ELF-1 (cell line): ENCODE measurements at regions not wholly inside any gene's neighbourhood (a gene's known extent, or its start where the extent isn't known, plus 50 kb on each side); places are given as distances from the start of the nearest gene placed in this dataset.

Source experiments
- DNase-seq: peaks from one replicate; pipeline ENCODE4 v3.0.0-alpha.2; 2016; ENCODE audit warnings: low read depth, low spot score

- DNase-seq = no peak
Measured at GRCh38 chr4:156595041-156595440, 376.6 kb downstream of the PDGFC start.

DNA sequence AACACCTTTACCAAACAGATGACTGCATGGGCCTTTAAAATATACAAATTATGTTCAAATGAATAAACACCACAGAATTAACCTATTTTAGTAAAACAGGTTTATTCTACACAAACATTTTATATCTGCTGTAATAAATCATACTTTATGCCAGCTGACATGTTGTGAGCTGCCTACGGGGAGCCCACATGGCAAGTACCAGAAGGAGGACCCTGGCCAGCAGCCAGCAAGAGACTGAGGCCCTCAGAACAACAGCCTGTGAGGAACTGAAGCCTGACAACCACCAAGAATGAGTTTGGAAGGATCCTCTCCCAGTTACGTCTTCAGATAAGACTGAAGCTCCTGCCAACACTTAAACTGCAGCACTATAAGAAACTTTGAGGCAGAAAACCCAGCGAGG lies 377.0 kb downstream of the PDGFC start:
- DNase-seq = no peak

DNA sequence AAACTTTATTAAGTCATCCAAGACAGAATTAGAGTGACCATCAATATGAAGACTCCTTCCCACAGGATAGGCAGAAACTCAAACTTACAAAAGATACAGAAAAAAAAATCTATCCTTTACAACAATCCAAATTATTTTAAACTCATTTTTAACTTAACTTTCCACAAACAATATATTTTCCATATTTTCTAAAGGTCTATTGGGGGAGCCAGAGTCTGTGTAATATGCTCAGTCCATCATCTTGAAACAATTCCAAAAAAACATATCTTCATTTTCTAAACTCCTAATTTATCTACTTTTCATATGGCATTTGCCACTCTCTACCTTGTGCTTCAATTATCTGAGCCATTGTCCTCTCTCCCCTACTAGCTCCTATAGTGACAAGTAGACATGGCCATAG lies 378.1 kb downstream of the PDGFC start:
- no peak for DNase-seq

DNA sequence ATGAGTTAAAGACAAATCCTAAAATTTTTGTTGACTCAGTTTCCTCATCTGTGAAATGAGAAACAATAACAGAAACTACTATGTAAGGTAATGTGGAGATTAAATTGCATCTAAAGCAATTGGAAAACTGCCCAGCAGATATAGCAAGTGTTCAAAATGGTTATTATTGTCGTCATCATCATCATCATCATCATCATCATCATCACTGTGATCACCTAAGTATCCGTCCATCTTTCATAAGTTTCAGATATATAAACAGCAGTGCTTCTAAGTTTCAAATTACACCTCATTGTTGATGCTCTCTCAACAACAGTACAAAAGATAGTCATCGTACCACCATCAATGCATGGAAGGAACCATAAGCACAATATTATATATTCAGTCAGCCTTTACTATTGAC lies 379.9 kb downstream of the PDGFC start:
- no peak for DNase-seq

DNA sequence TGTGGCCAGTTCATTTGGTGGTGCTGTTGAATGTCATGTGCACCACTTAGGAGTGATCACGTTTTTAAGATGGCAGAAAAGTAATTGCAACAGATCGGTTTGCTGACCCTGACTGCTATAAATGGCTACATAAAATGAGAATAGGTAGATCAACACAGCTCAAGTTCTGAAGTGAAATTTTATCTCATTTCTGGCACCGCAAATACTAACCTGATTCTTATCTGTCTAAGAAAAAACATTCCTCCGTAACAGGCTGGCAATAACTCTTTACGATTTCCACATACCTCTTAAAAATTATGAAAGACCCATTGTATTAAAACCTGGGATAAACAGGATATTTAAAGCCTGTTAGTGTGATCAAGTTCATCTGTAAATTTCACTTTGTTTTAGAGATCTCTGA lies 387.5 kb downstream of the PDGFC start:
- DNase-seq = no peak

- no peak for DNase-seq
Measured at GRCh38 chr4:156583265-156583664, 388.3 kb downstream of the PDGFC start.

GRCh38 chr4:156581282-156582063 lies 390.1 kb downstream of the PDGFC start:
- no peak for DNase-seq

DNA sequence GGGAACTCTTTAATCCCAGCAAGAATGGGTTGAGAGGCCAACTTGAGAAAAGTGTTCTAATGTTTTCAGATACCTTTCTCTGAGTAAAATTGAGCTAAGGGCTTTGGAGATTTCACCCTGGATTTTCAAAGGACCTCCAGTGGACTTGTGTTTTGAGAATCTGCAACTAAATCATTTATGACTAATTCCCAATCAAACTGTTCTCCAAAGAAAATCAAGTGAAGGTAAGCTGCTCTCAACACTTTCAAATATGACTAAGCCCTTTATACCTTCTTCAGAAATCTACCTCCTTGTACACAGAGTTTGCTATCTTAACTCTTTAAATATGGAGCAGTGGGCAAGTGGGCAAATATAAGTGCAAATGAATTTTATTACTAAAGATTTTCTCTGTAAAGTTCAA lies 392.9 kb downstream of the PDGFC start:
- no peak for DNase-seq

DNA sequence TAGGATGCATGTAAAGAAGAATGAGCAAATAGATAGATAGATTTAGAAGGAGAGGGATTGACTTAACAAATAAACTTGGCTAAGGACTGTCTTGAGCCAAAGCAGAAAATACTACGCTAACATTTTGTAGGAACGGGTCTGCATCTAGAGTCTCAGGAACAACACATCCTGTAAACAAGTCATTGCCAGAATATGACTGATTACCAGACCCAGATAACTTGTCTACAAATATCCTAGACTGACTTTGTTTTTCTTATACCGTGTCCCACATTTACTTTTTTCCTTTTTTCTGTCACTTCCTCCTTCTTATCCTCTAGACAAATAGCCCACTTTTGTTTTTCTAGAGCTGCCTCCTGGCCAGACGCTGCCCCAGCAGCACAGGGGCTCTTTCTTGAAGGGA lies 393.6 kb downstream of the PDGFC start:
- no peak for DNase-seq

DNA sequence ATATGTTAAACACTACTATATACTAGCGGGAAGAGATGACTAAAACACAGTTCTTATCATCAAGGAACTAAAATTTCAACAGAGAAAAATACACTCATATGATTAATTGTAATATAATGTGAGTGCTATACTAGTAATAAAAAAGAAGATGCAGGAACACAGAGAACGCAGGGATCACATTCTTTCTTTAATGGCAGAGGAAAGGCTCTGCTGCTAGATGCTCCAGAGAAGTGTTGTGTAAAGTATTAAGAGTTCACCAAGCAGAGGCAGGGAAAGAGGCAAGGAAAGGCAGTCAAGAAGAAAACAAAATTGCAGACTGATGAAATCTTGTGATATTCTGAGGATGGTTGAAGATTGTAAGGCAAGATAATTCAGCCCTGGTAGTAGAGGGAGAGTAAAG lies 394.7 kb downstream of the PDGFC start:
- no peak for DNase-seq

- no peak for DNase-seq
Measured at GRCh38 chr4:156575430-156576073, 396.0 kb downstream of the PDGFC start.

GRCh38 chr4:156571146-156571545 lies 400.5 kb downstream of the PDGFC start:
- DNase-seq = no peak

DNA sequence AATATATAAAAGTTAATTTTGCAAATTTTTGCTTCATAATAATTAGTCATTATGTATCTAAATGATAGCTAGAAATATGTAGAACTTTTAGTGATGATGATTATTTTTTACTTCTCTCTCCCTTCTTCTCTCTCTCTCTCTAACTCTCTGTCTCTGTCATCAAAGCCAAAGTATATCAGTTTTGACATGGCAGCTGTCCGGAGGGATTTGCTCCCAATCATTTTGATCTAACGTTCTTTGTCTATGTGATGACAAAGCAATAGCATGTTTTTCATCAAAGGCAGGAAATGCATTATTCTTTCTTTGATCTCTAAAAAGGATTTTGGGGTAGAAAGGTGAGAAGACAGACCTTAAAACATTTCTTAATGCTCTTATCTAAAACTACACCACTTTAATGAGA lies 402.1 kb downstream of the PDGFC start:
- no peak for DNase-seq

- no peak for DNase-seq
Measured at GRCh38 chr4:156568484-156568883, 403.1 kb downstream of the PDGFC start.

- no peak for DNase-seq
Measured at GRCh38 chr4:156568041-156568440, 403.6 kb downstream of the PDGFC start.

DNA sequence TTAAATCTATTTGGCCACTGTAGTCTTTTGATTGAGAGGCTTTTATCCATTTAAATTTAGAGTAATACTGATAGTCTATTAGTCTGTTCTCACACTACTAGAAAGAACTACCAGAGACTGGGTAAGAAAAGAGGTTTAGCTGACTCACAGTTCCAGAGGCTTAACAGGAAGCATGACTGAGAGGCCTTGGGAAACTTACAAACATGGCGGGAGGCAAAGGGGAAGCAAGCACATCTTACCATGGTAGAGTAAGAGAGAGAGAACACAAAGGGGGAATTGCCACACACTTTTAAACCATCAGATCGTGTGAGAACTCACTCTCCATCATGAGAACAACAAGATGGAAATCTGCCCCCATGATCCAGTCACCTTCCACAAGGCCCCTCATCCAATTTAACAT lies 410.9 kb downstream of the PDGFC start:
- no peak for DNase-seq

- no peak for DNase-seq
Measured at GRCh38 chr4:156559346-156559745, 412.3 kb downstream of the PDGFC start.

DNA sequence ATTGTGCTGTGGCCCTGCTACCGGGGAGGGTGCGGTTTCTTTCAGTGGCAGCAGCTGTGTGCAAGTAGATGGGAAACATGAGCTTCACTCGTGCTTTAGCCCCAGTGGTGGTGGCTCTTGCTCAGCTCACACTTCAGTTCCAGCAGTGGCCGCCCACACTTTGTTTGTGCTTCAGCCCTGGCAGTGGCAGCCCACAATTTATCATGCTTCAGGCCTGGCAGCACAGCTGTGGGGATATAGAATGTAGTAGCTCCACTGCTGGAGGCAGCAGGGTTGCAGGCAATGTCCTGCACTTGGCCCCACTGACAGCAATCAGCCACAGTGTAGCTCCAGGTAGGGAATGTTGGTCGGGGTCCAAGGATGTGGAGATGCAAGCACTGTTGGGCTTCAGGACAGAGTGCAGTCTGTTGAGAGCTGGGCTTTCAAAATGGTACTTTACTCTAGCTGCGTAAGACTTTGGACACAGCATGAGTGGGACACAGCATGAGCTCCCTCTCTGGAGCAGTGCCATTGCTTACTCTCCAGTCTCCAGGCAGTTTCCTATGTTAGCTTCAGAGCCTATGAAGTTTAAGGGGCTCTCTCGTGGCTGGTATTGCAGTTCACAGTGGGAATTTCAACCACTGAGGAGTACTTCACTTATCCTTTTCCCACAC lies 413.1 kb downstream of the PDGFC start:
- no peak for DNase-seq

DNA sequence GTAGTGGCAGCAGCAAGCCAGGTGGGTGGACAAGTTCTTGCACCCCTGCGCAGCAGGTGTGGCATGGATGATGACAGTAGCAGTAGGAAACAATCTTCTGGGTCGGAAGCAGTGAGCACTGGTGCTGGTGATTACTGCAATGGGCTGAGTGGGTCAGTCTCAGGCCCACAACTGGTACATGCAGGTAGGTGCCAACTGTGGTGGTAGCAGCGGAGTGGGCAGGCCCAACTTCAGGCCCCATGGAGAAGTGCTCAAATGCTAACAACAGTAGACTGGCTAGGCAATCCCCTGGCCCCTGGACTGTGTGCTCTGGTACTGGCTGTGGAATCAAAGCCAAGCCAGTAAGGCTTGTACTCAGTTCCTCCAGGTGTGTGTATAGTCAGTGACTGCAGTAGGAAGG lies 413.7 kb downstream of the PDGFC start:
- no peak for DNase-seq

- DNase-seq = no peak
Measured at GRCh38 chr4:156556336-156556735, 415.3 kb downstream of the PDGFC start.

GRCh38 chr4:156553659-156554058 lies 417.9 kb downstream of the PDGFC start:
- DNase-seq = no peak

DNA sequence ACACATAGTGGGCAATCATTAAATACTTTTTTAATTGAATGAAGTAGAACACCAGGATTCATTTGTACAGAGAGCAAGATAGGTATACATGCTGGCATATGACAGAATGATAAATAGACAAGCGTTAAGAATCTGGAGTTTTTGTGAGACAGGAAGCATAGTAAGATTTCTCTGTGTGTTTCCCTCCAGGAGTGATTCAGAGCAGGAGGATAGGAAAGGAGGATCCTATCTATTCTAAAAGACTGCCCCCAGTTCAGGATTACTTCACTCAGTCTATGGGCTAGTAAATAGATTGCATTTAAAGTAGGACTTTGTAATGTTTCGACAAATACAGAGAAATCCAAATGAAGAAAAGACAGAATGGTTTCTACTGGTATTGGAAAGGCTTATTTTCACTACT lies 423.7 kb downstream of the PDGFC start:
- no peak for DNase-seq

- DNase-seq = no peak
Measured at GRCh38 chr4:156547439-156547838, 424.2 kb downstream of the PDGFC start.
